ENCODE measurements at regions not wholly inside any gene's neighbourhood (a gene's known extent, or its start where the extent isn't known, plus 50 kb on each side); places are given as distances from the start of the nearest gene placed in this dataset.
"Not testable (repeated sequence)": the region's sequence is repeated elsewhere in the genome, so short reads cannot be mapped to it uniquely, and the experiment has no call there.

GRCh38 chrX:46152756-46153155 is 392.5 kb downstream of the ZNF674 start:
- ChIA-PET CTCF (no interaction called here), POLR2A (no interaction called here)
- intact Hi-C loops (cut with micrococcal nuclease) = no loop called here
- H3K36me3 ChIP-seq (ENCODE audit: control insufficient read depth in 2 of 2, extremely low read depth in 1 of 2, insufficient read depth in 2 of 2, low read length in 2 of 2) = no peaks in the 10 kb centered on the region
- FAIRE-seq (no peak), DNase-seq (ENCODE audit: low read depth, low spot score) (no peak)
- no peak overlapping the region for H3K4me2 ChIP-seq (ENCODE audit: insufficient read depth, low read length)
- TF ChIP-seq GATA2 (IDR thresholded peaks at IDR 0.05; ENCODE audit: insufficient read depth, insufficient read length, low read depth, low read length) = no peak
- TF ChIP-seq POLR2A (IDR thresholded peaks at IDR 0.05; ENCODE audit: low read depth, low read length) = no peak
- no peak for TF ChIP-seq EZH2 (IDR thresholded peaks at IDR 0.05; ENCODE audit: borderline replicate concordance, low read depth, low read length, severe bottlenecking)
- no peak for TF ChIP-seq MYC (IDR thresholded peaks at IDR 0.05; ENCODE audit: low read depth, low read length)
- no peaks in the 10 kb centered on the region for H3K4me1 ChIP-seq (ENCODE audit: control insufficient read depth, extremely low read depth, insufficient read depth, low read length)
- H4K20me1 ChIP-seq (replicated peaks; ENCODE audit: control insufficient read depth, extremely low read depth, insufficient read depth, low read length) = no peaks in the 10 kb centered on the region
- no peaks in the 10 kb centered on the region for H3K9me1 ChIP-seq (replicated peaks; ENCODE audit: control insufficient read depth, extremely low read depth, insufficient read depth, low read length)
- no peak overlapping the region for H3K4me3 ChIP-seq (replicated peaks in 1 of 3; ENCODE audit: insufficient read depth in 1 of 3, low read depth in 1 of 3, low read length in 3 of 3)
- dilution Hi-C loops (cut with MboI; ENCODE audit: extremely low pct_ligation_motif_present, low sequenced_read_pairs) = no loop called here
- H3K79me2 ChIP-seq (ENCODE audit: control insufficient read depth, insufficient read depth, low read length) = no peaks in the 10 kb centered on the region
- H3K27ac ChIP-seq (ENCODE audit: insufficient read depth, low read depth, low read length) = no peak overlapping the region
- H2AFZ ChIP-seq (ENCODE audit: low read depth, low read length) = no peak overlapping the region
- H3K9ac ChIP-seq (replicated peaks; ENCODE audit: extremely low read depth, insufficient read depth, low read length) = no peak overlapping the region
- no TSS peak for BruUV-seq (replicated peaks)
- no peaks in the 10 kb centered on the region for H3K9me3 ChIP-seq (replicated peaks; ENCODE audit: control insufficient read depth, insufficient read depth, low read length)
- no peaks in the 10 kb centered on the region for H3K27me3 ChIP-seq (ENCODE audit: control insufficient read depth in 2 of 2, insufficient read depth in 2 of 2, low read length in 2 of 2)

GRCh38 chrX:46151332-46151731 is 393.9 kb downstream of the ZNF674 start:
- H3K36me3 ChIP-seq (ENCODE audit: control insufficient read depth in 2 of 2, extremely low read depth in 1 of 2, insufficient read depth in 2 of 2, low read length in 2 of 2) = not testable (repeated sequence)

More at GRCh38 chrX:46151332-46151731, 393.9 kb downstream of the ZNF674 start:
- H2AFZ ChIP-seq (ENCODE audit: low read depth, low read length); H3K27ac ChIP-seq (ENCODE audit: insufficient read depth, low read depth, low read length); FAIRE-seq; DNase-seq (ENCODE audit: low read depth, low spot score); H3K27me3 ChIP-seq (ENCODE audit: control insufficient read depth in 2 of 2, insufficient read depth in 2 of 2, low read length in 2 of 2); H3K4me2 ChIP-seq (ENCODE audit: insufficient read depth, low read length); H3K9me1 ChIP-seq (replicated peaks; ENCODE audit: control insufficient read depth, extremely low read depth, insufficient read depth, low read length); H4K20me1 ChIP-seq (replicated peaks; ENCODE audit: control insufficient read depth, extremely low read depth, insufficient read depth, low read length); H3K9me3 ChIP-seq (replicated peaks; ENCODE audit: control insufficient read depth, insufficient read depth, low read length); H3K79me2 ChIP-seq (ENCODE audit: control insufficient read depth, insufficient read depth, low read length); intact Hi-C loops (cut with micrococcal nuclease); BruUV-seq (replicated peaks); H3K4me3 ChIP-seq (replicated peaks in 1 of 3; ENCODE audit: insufficient read depth in 1 of 3, low read depth in 1 of 3, low read length in 3 of 3); POLR2A ChIA-PET; CTCF ChIA-PET; H3K9ac ChIP-seq (replicated peaks; ENCODE audit: extremely low read depth, insufficient read depth, low read length); H3K4me1 ChIP-seq (ENCODE audit: control insufficient read depth, extremely low read depth, insufficient read depth, low read length); dilution Hi-C loops (cut with MboI; ENCODE audit: extremely low pct_ligation_motif_present, low sequenced_read_pairs): not testable (repeated sequence)
